ENCODE measurements at regions not wholly inside any gene's neighbourhood (a gene's known extent, or its start where the extent isn't known, plus 50 kb on each side); places are given as distances from the start of the nearest gene placed in this dataset.
A peak's percentile ranks its signal among the peaks of the same experiment; 100 is the strongest.

- peak overlapping the region; percentile 80 for H3K27ac Mint-ChIP-seq
- H3K4me1 Mint-ChIP-seq: peaks cover 44 to 63% of the 10 kb centered on the region in 2 donors
- H3K27me3 Mint-ChIP-seq: no peaks in the 10 kb centered on the region
- no peak for ATAC-seq (replicated peaks)
- no peak overlapping the region for H3K4me3 Mint-ChIP-seq
- H3K36me3 Mint-ChIP-seq: peaks cover 2 to 3% of the 10 kb centered on the region in 2 donors
- no peak for DNase-seq
- peaks cover 0 to 1% of the 10 kb centered on the region in 2 donors for H3K9me3 Mint-ChIP-seq
Observed at GRCh38 chr6:25006075-25006474, 70.3 kb upstream of the RIPOR2 start.

GRCh38 chr6:25006565-25007001 lies 70.8 kb upstream of the RIPOR2 start:
- peak overlapping the region; percentile 5 to 13 for H3K4me3 Mint-ChIP-seq
- ATAC-seq (replicated peaks) (peak; percentile 80 to 84), DNase-seq (peak; percentile 24)
- peaks cover 44 to 63% of the 10 kb centered on the region in 2 donors for H3K4me1 Mint-ChIP-seq
- H3K9me3 Mint-ChIP-seq: peaks cover 0 to 1% of the 10 kb centered on the region in 2 donors
- no peaks in the 10 kb centered on the region for H3K27me3 Mint-ChIP-seq
- peaks cover 2 to 3% of the 10 kb centered on the region in 2 donors for H3K36me3 Mint-ChIP-seq
- H3K27ac Mint-ChIP-seq: peak overlapping the region; percentile 80

GRCh38 chr6:25007269-25007699 lies 71.5 kb upstream of the RIPOR2 start:
- H3K27ac Mint-ChIP-seq: peak overlapping the region; percentile 80
- no peak for DNase-seq
- peak; percentile 89 to 91 for ATAC-seq (replicated peaks)
- H3K9me3 Mint-ChIP-seq: peaks cover 0 to 1% of the 10 kb centered on the region in 2 donors
- no peaks in the 10 kb centered on the region for H3K27me3 Mint-ChIP-seq
- H3K36me3 Mint-ChIP-seq: peaks cover 2 to 3% of the 10 kb centered on the region in 2 donors
- peak overlapping the region; percentile 41 to 44 for H3K4me3 Mint-ChIP-seq
- H3K4me1 Mint-ChIP-seq: peaks cover 44 to 63% of the 10 kb centered on the region in 2 donors

- no peak overlapping the region for H3K4me3 Mint-ChIP-seq
Observed at GRCh38 chr6:25008707-25009392, 73.1 kb upstream of the RIPOR2 start.

GRCh38 chr6:25009393-25009710 lies 73.6 kb upstream of the RIPOR2 start:
- no peak for DNase-seq
- Mint-ChIP-seq H3K27ac (no peak overlapping the region), H3K4me1 (peaks cover 46 to 72% of the 10 kb centered on the region in 2 donors), H3K9me3 (peaks cover 0 to 1% of the 10 kb centered on the region in 2 donors), H3K4me3 (no peak overlapping the region), H3K36me3 (peaks cover 0 to 3% of the 10 kb centered on the region in 2 donors), H3K27me3 (no peaks in the 10 kb centered on the region)
- ATAC-seq (replicated peaks): no peak

More at GRCh38 chr6:25008707-25009392, 73.1 kb upstream of the RIPOR2 start:
- peaks cover 48 to 75% of the 10 kb centered on the region in 2 donors for H3K4me1 Mint-ChIP-seq
- ATAC-seq (replicated peaks) (no peak), DNase-seq (no peak)
- H3K36me3 Mint-ChIP-seq: peaks cover 2 to 3% of the 10 kb centered on the region in 2 donors
- peaks cover 0 to 1% of the 10 kb centered on the region in 2 donors for H3K9me3 Mint-ChIP-seq
- no peaks in the 10 kb centered on the region for H3K27me3 Mint-ChIP-seq
- no peak overlapping the region for H3K27ac Mint-ChIP-seq

- Mint-ChIP-seq H3K4me3 (no peak overlapping the region), H3K9me3 (peaks cover 0 to 1% of the 10 kb centered on the region in 2 donors), H3K27ac (no peak overlapping the region), H3K27me3 (no peaks in the 10 kb centered on the region), H3K36me3 (peaks cover 0 to 10% of the 10 kb centered on the region in 2 donors), H3K4me1 (peaks cover 47 to 72% of the 10 kb centered on the region in 2 donors)
- DNase-seq: no peak
- no peak for ATAC-seq (replicated peaks)
Observed at GRCh38 chr6:25010176-25010575, 74.4 kb upstream of the RIPOR2 start.

GRCh38 chr6:25010902-25011625 lies 75.3 kb upstream of the RIPOR2 start:
- Mint-ChIP-seq H3K4me1 (peaks cover 47 to 73% of the 10 kb centered on the region in 2 donors), H3K27me3 (no peaks in the 10 kb centered on the region), H3K9me3 (peaks cover 0 to 1% of the 10 kb centered on the region in 2 donors), H3K27ac (no peak overlapping the region), H3K4me3 (no peak overlapping the region), H3K36me3 (peaks cover 0 to 14% of the 10 kb centered on the region in 2 donors)
- ATAC-seq (replicated peaks) (no peak), DNase-seq (no peak)

- ATAC-seq (replicated peaks): no peak
Observed at GRCh38 chr6:25012657-25013056, 76.9 kb upstream of the RIPOR2 start.

GRCh38 chr6:25013246-25013645 lies 77.5 kb upstream of the RIPOR2 start:
- Mint-ChIP-seq H3K27me3 (no peaks in the 10 kb centered on the region), H3K36me3 (peaks cover 0 to 14% of the 10 kb centered on the region in 2 donors), H3K4me1 (peaks cover 43 to 70% of the 10 kb centered on the region in 2 donors), H3K27ac (no peak overlapping the region), H3K9me3 (peaks cover 0 to 1% of the 10 kb centered on the region in 2 donors), H3K4me3 (no peak overlapping the region)
- ATAC-seq (replicated peaks) (peak; percentile 56 to 60), DNase-seq (no peak)

More at GRCh38 chr6:25012657-25013056, 76.9 kb upstream of the RIPOR2 start:
- Mint-ChIP-seq H3K36me3 (peaks cover 0 to 14% of the 10 kb centered on the region in 2 donors), H3K27ac (no peak overlapping the region), H3K4me3 (no peak overlapping the region), H3K9me3 (peaks cover 0 to 1% of the 10 kb centered on the region in 2 donors), H3K4me1 (peaks cover 43 to 73% of the 10 kb centered on the region in 2 donors), H3K27me3 (no peaks in the 10 kb centered on the region)
- no peak for DNase-seq

GRCh38 chr6:25014369-25014768 lies 78.6 kb upstream of the RIPOR2 start:
- Mint-ChIP-seq H3K4me3 (no peak overlapping the region), H3K27me3 (no peaks in the 10 kb centered on the region), H3K9me3 (peaks cover 0 to 1% of the 10 kb centered on the region in 2 donors), H3K36me3 (peaks cover 0 to 14% of the 10 kb centered on the region in 2 donors), H3K27ac (peak overlapping the region; percentile 31), H3K4me1 (peaks cover 35 to 59% of the 10 kb centered on the region in 2 donors)
- DNase-seq: no peak
- ATAC-seq (replicated peaks): no peak

GRCh38 chr6:25014791-25015560 lies 79.2 kb upstream of the RIPOR2 start:
- Mint-ChIP-seq H3K27me3 (no peaks in the 10 kb centered on the region), H3K4me3 (no peak overlapping the region), H3K4me1 (peaks cover 32 to 53% of the 10 kb centered on the region in 2 donors), H3K27ac (peak overlapping the region; percentile 74), H3K9me3 (no peaks in the 10 kb centered on the region), H3K36me3 (peaks cover 0 to 14% of the 10 kb centered on the region in 2 donors)
- DNase-seq (no peak), ATAC-seq (replicated peaks) (peak; percentile 48 to 54)

- peaks cover 27 to 48% of the 10 kb centered on the region in 2 donors for H3K4me1 Mint-ChIP-seq
- no peak overlapping the region for H3K27ac Mint-ChIP-seq
- no peaks in the 10 kb centered on the region for H3K27me3 Mint-ChIP-seq
Observed at GRCh38 chr6:25016014-25016720, 80.4 kb upstream of the RIPOR2 start.

GRCh38 chr6:25017486-25017885 lies 81.7 kb upstream of the RIPOR2 start:
- ATAC-seq (replicated peaks): no peak
- no peak overlapping the region for H3K4me3 Mint-ChIP-seq
- no peaks in the 10 kb centered on the region for H3K9me3 Mint-ChIP-seq
- peaks cover 0 to 11% of the 10 kb centered on the region in 2 donors for H3K36me3 Mint-ChIP-seq
- H3K4me1 Mint-ChIP-seq: peaks cover 27 to 48% of the 10 kb centered on the region in 2 donors
- DNase-seq: no peak
- peak overlapping the region; percentile 43 for H3K27ac Mint-ChIP-seq
- no peaks in the 10 kb centered on the region for H3K27me3 Mint-ChIP-seq

More at GRCh38 chr6:25016014-25016720, 80.4 kb upstream of the RIPOR2 start:
- H3K9me3 Mint-ChIP-seq: no peaks in the 10 kb centered on the region
- ATAC-seq (replicated peaks) (no peak), DNase-seq (no peak)
- no peak overlapping the region for H3K4me3 Mint-ChIP-seq
- peaks cover 0 to 11% of the 10 kb centered on the region in 2 donors for H3K36me3 Mint-ChIP-seq

Measured in stimulated activated naive B cell treated with anti-CD40 and anti-IgM and Interleukin-4, amounts not matched to agents 10 μg/mL and 1 μg/mL and 100 μg/mL, for 72 hours (primary cell).